ENCODE measurements at regions not wholly inside any gene's neighbourhood (a gene's known extent, or its start where the extent isn't known, plus 50 kb on each side); places are given as distances from the start of the nearest gene placed in this dataset.

DNA sequence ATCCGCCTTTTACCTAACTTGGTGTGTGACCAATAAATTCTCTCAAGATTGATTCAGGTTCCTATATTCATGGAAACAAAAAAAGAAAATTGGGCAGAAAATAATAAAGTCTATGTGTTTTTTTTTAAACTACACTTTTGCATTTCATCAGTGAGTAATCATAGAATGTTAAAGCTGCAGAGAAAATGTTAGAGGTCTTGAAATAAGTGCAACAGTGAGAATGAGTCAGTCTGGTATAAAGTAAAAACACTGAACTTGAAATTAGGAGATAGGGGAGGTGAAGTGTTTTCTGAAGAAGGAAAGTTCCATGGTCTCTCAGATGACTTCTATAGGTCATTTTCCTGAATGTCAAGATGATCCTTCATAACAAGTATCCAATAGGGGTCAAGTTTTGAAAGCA lies 202.6 kb upstream of the NRP1 start:
- H3K27ac ChIP-seq (ENCODE audit: low read depth, low read length, severe bottlenecking) = no peak overlapping the region
- no peaks in the 10 kb centered on the region for H3K9me3 ChIP-seq (ENCODE audit: control insufficient read depth, low read length)
- H3K36me3 ChIP-seq (ENCODE audit: control insufficient read depth, insufficient read depth, low read length) = no peaks in the 10 kb centered on the region
- no CpG with 5 or more reads among the region's 1 CpG for WGBS, 2 experiments (ENCODE audit: insufficient coverage in 2 of 2)
- peaks cover 2% of the 10 kb centered on the region for H3K4me1 ChIP-seq (ENCODE audit: control insufficient read depth, insufficient read depth, low read length, poor library complexity, severe bottlenecking)
- no peak overlapping the region for H3K4me3 ChIP-seq (ENCODE audit: extremely low read depth, insufficient read depth, low read length, poor library complexity, severe bottlenecking)

DNA sequence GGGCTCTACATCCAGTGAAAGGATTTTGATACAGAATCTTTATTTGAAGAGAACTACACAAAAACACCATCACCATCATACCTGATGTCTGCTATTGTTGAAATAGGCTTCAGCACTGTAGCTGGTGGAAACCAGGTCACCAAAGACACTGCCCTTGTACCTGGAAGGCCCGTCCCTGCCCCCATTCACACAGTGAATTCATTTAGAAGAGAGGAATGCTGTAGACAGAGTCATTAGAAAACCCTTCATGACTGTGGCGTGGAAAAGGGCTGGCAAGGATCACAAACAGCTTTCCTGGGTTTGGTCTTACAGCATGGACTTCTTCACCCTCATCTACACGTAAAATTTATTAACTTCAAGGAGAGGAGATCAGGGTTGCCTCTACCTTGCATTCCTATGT lies 202.0 kb upstream of the NRP1 start:
- Histone ChIP-seq H3K27ac (ENCODE audit: low read depth, low read length, severe bottlenecking) (no peak overlapping the region), H3K4me3 (ENCODE audit: extremely low read depth, insufficient read depth, low read length, poor library complexity, severe bottlenecking) (no peak overlapping the region), H3K4me1 (ENCODE audit: control insufficient read depth, insufficient read depth, low read length, poor library complexity, severe bottlenecking) (peaks cover 2% of the 10 kb centered on the region), H3K9me3 (ENCODE audit: control insufficient read depth, low read length) (no peaks in the 10 kb centered on the region), H3K36me3 (ENCODE audit: control insufficient read depth, insufficient read depth, low read length) (no peaks in the 10 kb centered on the region)
- 73 to 90% methylated on average over 1 to 2 of the region's 3 CpGs for WGBS, 2 experiments (ENCODE audit: insufficient coverage in 2 of 2)

DNA sequence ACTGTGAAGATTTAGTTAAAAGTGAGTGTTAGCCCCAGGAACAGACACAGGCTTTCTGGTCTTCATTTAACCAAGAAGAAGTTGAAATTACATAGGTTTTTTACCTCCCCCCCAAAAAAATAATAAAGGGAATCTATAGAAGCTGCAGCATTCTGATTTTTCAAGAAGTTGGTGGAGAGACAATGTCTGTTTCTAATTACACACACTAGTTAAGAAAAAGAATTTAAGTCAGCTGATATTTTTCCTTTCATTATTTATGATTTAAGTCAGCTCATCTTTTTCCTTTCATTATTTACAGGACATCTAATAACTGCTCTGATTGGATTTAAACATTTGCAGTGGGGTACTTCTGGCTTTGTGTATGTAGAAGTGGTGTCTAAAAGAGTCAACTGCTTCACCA lies 201.4 kb upstream of the NRP1 start:
- Histone ChIP-seq H3K9me3 (ENCODE audit: control insufficient read depth, low read length) (no peaks in the 10 kb centered on the region), H3K4me3 (ENCODE audit: extremely low read depth, insufficient read depth, low read length, poor library complexity, severe bottlenecking) (no peak overlapping the region), H3K36me3 (ENCODE audit: control insufficient read depth, insufficient read depth, low read length) (no peaks in the 10 kb centered on the region), H3K4me1 (ENCODE audit: control insufficient read depth, insufficient read depth, low read length, poor library complexity, severe bottlenecking) (peaks cover 2% of the 10 kb centered on the region), H3K27ac (ENCODE audit: low read depth, low read length, severe bottlenecking) (no peak overlapping the region)

DNA sequence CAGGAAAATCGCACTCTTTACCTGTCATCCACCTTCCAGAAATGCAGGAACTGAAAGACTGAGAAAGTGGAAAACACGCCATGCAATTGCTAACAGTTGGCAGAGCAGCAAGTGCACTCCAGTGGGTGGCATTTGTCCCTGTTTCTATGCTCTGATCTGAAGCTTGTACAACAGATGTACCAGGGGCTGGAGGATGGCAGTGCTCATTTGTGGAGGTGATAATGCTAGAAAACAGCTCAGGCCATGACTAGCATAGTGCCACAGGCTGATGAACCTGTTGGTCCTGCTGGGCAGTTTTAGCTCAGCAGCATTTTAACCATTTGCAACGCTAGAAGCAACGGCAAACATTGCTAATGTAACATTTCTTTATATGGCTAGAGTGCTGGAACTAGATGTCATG lies 199.9 kb upstream of the NRP1 start:
- Histone ChIP-seq H3K9me3 (ENCODE audit: control insufficient read depth, low read length) (peaks cover 3% of the 10 kb centered on the region), H3K4me1 (ENCODE audit: control insufficient read depth, insufficient read depth, low read length, poor library complexity, severe bottlenecking) (peaks cover 2% of the 10 kb centered on the region), H3K36me3 (ENCODE audit: control insufficient read depth, insufficient read depth, low read length) (no peaks in the 10 kb centered on the region), H3K27ac (ENCODE audit: low read depth, low read length, severe bottlenecking) (no peak overlapping the region), H3K4me3 (ENCODE audit: extremely low read depth, insufficient read depth, low read length, poor library complexity, severe bottlenecking) (no peak overlapping the region)
- WGBS, 2 experiments (ENCODE audit: insufficient coverage in 2 of 2) = 91 to 100% methylated on average over 1 to 3 of the region's 4 CpGs

DNA sequence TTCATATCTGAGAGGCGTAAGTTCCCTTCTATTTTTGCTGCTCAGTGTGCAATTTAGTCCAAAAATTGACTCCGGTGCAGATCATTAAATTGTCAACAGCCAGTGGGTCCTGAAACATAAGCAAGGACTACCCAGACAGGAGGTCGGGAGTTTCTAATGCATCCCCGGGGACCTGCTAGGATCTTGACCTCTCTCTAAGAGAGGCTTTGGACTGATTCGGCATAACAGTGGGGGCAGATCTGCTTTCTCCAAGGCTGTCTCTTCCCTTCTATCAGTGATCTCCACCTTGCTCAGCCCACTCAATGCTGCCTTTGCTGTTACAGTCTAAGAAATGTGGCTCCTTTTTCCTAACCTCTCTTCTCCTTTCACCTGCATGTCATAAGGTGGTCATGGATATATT lies 199.1 kb upstream of the NRP1 start:
- Histone ChIP-seq H3K4me1 (ENCODE audit: control insufficient read depth, insufficient read depth, low read length, poor library complexity, severe bottlenecking) (peaks cover 2% of the 10 kb centered on the region), H3K36me3 (ENCODE audit: control insufficient read depth, insufficient read depth, low read length) (no peaks in the 10 kb centered on the region), H3K4me3 (ENCODE audit: extremely low read depth, insufficient read depth, low read length, poor library complexity, severe bottlenecking) (no peak overlapping the region), H3K27ac (ENCODE audit: low read depth, low read length, severe bottlenecking) (no peak overlapping the region), H3K9me3 (ENCODE audit: control insufficient read depth, low read length) (peaks cover 6% of the 10 kb centered on the region)
- 90 to 91% methylated on average over 5 of the region's 5 CpGs for WGBS, 2 experiments (ENCODE audit: insufficient coverage in 2 of 2)

DNA sequence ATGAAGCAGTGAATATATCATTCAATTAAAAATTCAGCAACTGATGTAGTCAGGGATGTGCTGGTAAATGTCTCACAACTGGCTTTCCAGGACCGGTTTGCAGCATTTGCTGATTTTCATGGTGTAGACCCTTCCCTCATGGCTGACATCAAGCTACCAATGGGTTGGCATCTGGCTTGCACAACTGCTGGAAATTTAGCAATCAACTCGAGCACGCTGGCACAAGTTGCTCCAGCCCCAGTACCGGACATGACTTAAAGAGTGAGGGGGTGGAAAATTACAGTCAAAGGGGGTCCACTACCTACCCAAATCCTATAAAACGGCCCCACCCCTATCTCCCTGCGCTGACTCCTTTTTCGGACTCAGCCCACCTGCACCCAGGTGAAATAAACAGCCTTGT lies 198.4 kb upstream of the NRP1 start:
- H3K36me3 ChIP-seq (ENCODE audit: control insufficient read depth, insufficient read depth, low read length) = no peaks in the 10 kb centered on the region
- 97 to 100% methylated on average over 1 to 3 of the region's 7 CpGs for WGBS, 2 experiments (ENCODE audit: insufficient coverage in 2 of 2)
- H3K9me3 ChIP-seq (ENCODE audit: control insufficient read depth, low read length) = peaks cover 6% of the 10 kb centered on the region
- H3K4me1 ChIP-seq (ENCODE audit: control insufficient read depth, insufficient read depth, low read length, poor library complexity, severe bottlenecking) = peaks cover 2% of the 10 kb centered on the region
- no peak overlapping the region for H3K27ac ChIP-seq (ENCODE audit: low read depth, low read length, severe bottlenecking)
- H3K4me3 ChIP-seq (ENCODE audit: extremely low read depth, insufficient read depth, low read length, poor library complexity, severe bottlenecking) = no peak overlapping the region

DNA sequence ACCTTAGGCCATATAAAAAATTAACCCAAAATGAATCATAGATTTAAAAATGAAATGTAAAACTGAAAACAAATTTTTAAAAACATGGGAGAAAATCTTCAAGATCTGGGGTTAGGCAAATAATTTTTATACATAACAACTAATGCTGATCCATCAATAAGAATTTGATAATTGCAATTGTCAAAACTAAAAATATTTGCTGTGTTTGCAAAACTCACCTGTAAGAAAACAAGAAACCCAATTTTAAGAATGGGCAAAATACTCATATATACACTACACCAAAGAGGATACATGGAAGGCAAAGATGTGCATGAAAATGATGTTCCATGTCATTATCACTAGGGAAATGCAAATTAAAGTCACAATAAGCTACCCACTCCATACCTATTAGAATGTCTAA lies 194.8 kb upstream of the NRP1 start:
- Histone ChIP-seq H3K9me3 (ENCODE audit: control insufficient read depth, low read length) (peaks cover 6% of the 10 kb centered on the region), H3K4me1 (ENCODE audit: control insufficient read depth, insufficient read depth, low read length, poor library complexity, severe bottlenecking) (no peaks in the 10 kb centered on the region), H3K36me3 (ENCODE audit: control insufficient read depth, insufficient read depth, low read length) (no peaks in the 10 kb centered on the region), H3K4me3 (ENCODE audit: extremely low read depth, insufficient read depth, low read length, poor library complexity, severe bottlenecking) (no peak overlapping the region), H3K27ac (ENCODE audit: low read depth, low read length, severe bottlenecking) (no peak overlapping the region)

DNA sequence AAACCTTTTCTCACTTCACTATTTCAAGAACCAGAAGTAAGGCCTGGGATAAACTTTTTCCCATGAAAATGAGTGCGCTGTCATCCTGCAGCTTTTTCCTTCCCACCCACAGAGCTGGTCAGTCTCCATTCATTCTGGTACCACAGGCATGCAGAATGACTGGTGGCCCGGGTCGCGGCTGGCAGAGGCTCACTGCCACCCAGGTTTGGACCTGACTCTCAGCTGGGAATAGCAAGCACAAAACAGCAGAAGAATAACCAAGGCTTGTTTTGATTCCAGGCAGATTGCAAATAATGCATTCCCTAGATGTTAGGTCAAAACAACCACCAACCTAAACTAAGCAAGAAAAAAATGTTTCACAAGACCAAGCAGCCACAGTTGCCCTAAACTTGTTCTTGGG lies 190.5 kb upstream of the NRP1 start:
- Histone ChIP-seq H3K9me3 (ENCODE audit: control insufficient read depth, low read length) (peaks cover 2% of the 10 kb centered on the region), H3K36me3 (ENCODE audit: control insufficient read depth, insufficient read depth, low read length) (no peaks in the 10 kb centered on the region), H3K27ac (ENCODE audit: low read depth, low read length, severe bottlenecking) (no peak overlapping the region), H3K4me1 (ENCODE audit: control insufficient read depth, insufficient read depth, low read length, poor library complexity, severe bottlenecking) (no peaks in the 10 kb centered on the region), H3K4me3 (ENCODE audit: extremely low read depth, insufficient read depth, low read length, poor library complexity, severe bottlenecking) (no peak overlapping the region)
- WGBS, 2 experiments (ENCODE audit: insufficient coverage in 2 of 2) = 69 to 84% methylated on average over 3 to 4 of the region's 4 CpGs

DNA sequence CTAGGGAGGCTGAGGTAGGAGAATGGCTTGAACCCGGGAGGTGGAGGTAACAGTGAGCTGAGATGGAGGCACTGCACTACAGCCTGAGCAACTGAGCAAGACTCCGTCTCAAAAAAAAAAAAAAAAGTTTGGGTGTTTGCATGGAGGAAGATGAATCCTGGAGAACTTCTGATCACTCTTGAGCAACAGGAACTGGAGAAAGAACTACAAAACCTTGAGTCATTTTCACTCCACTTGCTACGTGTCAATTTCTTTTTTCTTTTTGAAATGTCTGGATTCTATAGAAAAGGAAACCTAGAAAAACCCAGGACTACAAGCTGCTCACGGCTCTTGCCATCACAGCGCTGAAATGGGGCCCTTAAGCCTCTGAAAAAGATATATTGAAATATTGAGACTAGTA lies 189.6 kb upstream of the NRP1 start:
- Histone ChIP-seq H3K9me3 (ENCODE audit: control insufficient read depth, low read length) (peaks cover 2% of the 10 kb centered on the region), H3K36me3 (ENCODE audit: control insufficient read depth, insufficient read depth, low read length) (no peaks in the 10 kb centered on the region), H3K27ac (ENCODE audit: low read depth, low read length, severe bottlenecking) (no peak overlapping the region), H3K4me3 (ENCODE audit: extremely low read depth, insufficient read depth, low read length, poor library complexity, severe bottlenecking) (no peak overlapping the region), H3K4me1 (ENCODE audit: control insufficient read depth, insufficient read depth, low read length, poor library complexity, severe bottlenecking) (no peaks in the 10 kb centered on the region)
- WGBS, 2 experiments (ENCODE audit: insufficient coverage in 2 of 2) = 83 to 89% methylated on average over 2 to 3 of the region's 5 CpGs

DNA sequence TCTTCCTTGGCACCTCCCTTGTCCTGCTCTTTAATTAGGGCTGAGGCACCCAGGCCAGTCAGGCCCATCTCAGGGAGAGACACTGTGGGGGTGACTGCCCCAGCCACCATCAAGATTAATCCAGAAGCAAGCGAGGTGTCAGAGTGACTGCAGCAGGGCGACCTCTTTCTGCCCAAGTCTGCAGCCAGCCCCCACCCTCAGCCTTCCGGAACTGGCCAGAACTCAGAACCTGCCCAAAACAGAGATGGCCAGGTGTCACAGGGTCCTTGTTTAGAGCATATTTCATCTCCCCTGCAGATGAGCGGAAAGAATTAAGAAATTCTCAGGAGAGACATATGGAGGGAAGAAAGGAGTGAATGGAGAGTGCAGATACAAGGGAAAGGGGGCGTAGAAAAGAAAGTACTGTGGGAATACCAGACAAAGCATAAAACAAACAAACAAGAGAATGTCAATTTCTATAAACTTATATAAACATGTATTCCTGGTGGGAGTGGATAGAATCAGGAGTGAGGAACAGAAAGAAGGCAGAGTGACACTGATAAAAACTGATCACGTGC lies 188.8 kb upstream of the NRP1 start:
- Histone ChIP-seq H3K36me3 (ENCODE audit: control insufficient read depth, insufficient read depth, low read length) (no peaks in the 10 kb centered on the region), H3K27ac (ENCODE audit: low read depth, low read length, severe bottlenecking) (no peak overlapping the region), H3K4me3 (ENCODE audit: extremely low read depth, insufficient read depth, low read length, poor library complexity, severe bottlenecking) (no peak overlapping the region), H3K4me1 (ENCODE audit: control insufficient read depth, insufficient read depth, low read length, poor library complexity, severe bottlenecking) (no peaks in the 10 kb centered on the region), H3K9me3 (ENCODE audit: control insufficient read depth, low read length) (no peaks in the 10 kb centered on the region)
- 97 to 100% methylated on average over 3 to 4 of the region's 6 CpGs for WGBS, 2 experiments (ENCODE audit: insufficient coverage in 2 of 2)

DNA sequence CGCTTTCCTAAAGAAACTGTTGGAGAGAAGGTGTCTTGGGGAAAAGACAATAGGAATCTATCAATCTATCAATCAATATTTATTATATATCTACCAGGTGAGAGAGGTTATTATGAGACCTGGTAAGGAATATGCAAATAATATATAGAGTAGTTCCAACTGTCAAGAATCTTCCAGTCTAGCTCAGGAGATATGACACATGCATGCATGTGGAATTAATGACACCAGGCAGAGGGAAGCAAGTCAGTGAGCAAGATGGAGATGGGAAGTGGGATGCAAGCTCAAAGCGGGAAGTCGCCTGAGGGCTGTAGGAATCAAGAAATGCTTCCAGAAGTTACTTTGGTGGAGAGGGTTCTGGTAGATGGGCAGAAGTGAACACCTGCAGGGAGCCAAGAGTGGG lies 187.4 kb upstream of the NRP1 start:
- Histone ChIP-seq H3K9me3 (ENCODE audit: control insufficient read depth, low read length) (no peaks in the 10 kb centered on the region), H3K4me1 (ENCODE audit: control insufficient read depth, insufficient read depth, low read length, poor library complexity, severe bottlenecking) (no peaks in the 10 kb centered on the region), H3K4me3 (ENCODE audit: extremely low read depth, insufficient read depth, low read length, poor library complexity, severe bottlenecking) (no peak overlapping the region), H3K36me3 (ENCODE audit: control insufficient read depth, insufficient read depth, low read length) (no peaks in the 10 kb centered on the region), H3K27ac (ENCODE audit: low read depth, low read length, severe bottlenecking) (no peak overlapping the region)
- 97 to 100% methylated on average over 2 of the region's 3 CpGs for WGBS, 2 experiments (ENCODE audit: insufficient coverage in 2 of 2)

DNA sequence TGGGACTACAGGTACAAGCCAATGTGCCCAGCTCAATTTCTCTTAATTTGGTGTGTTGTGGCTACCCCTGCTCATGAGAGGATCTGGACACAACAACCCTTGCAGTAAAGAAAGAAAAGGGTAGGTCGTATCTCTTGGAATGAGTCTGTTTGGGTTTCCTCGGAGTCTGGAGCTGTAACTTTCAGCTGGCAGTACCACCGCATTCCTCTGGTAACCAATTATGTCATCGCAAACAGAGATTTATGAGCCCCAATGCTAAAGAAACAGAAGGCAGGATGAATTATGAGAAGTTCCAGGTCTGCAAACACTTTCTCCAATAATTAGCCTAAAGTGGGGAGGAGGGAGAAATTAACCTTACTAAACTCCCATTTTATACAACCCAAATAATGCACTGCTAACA lies 186.6 kb upstream of the NRP1 start:
- Histone ChIP-seq H3K36me3 (ENCODE audit: control insufficient read depth, insufficient read depth, low read length) (no peaks in the 10 kb centered on the region), H3K4me3 (ENCODE audit: extremely low read depth, insufficient read depth, low read length, poor library complexity, severe bottlenecking) (no peak overlapping the region), H3K4me1 (ENCODE audit: control insufficient read depth, insufficient read depth, low read length, poor library complexity, severe bottlenecking) (no peaks in the 10 kb centered on the region), H3K9me3 (ENCODE audit: control insufficient read depth, low read length) (no peaks in the 10 kb centered on the region), H3K27ac (ENCODE audit: low read depth, low read length, severe bottlenecking) (no peak overlapping the region)
- WGBS, 2 experiments (ENCODE audit: insufficient coverage in 2 of 2) = 81 to 100% methylated on average over 2 to 4 of the region's 4 CpGs
